ENCODE measurements at regions not wholly inside any gene's neighbourhood (a gene's known extent, or its start where the extent isn't known, plus 50 kb on each side); places are given as distances from the start of the nearest gene placed in this dataset.
"Not testable (repeated sequence)": the region's sequence is repeated elsewhere in the genome, so short reads cannot be mapped to it uniquely, and the experiment has no call there.

DNA sequence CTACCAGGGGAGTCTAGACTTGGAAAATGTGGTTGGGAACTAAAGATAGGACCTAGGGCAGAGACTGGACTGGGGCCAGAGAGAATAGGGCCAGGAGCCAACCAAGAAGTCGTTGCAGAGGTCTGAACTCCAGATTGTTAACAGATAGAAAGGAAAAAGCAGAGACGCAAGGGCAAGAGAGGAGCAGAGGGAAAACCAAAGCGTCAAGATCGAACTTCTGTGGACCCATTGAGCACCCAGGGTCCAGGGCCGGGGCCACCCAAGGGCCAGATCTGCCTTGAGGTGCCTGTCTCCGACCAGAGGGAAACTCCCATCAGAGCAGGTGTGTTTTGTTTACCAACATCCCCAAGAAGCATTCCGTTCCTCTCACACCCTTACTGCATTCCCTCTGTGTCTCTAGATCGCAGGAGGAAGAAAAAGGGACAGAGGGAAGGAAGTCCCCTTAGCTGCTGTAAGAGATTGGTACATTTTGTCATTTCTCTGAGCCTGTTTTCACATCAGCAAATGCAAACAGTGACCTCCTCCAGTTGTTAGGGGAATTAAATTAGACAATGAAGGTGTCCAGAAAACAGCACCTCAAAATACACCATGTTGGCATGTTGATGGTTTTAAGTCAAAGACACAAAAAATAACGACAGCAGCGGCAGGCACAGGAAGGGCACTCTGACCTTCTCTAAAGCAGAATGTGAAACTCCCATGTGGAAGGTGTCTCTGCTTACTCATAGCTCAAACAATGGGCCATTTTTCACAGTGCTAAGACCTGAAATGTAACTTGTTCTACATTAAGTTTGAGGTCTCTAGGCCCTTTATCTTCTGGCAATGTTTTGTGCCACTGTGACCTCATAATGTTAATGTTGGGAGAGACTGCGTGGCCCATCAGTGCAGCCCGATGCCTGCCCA is 105.8 kb upstream of the RAB4A start:
- no peak for DNase-seq

GRCh38 chr1:229167318-229167717 is 103.6 kb upstream of the RAB4A start:
- DNase-seq: no peak

- DNase-seq: no peak
Measured at GRCh38 chr1:229169399-229169798, 101.5 kb upstream of the RAB4A start.

DNA sequence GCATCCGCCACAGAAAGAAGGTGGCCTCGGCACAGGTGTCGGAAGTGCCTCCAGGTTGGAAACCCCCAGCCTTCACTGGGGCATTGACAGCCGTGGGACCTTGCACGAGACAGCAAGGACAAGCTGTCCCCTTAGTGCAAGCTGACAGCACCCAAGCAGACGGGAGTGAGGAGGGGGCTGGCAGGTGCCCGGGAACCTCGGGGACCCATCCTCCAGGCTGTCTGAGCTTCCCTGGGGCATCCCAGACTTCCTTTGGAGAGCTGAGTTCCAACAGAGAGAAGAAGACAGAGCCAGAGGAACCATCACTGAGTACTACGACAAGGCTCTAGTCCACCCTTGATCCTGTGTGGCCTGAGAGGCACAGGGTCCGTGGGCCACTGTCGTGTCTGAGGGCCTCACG is 100.6 kb upstream of the RAB4A start:
- DNase-seq: no peak

GRCh38 chr1:229170778-229171505 is 100.0 kb upstream of the RAB4A start:
- DNase-seq: no peak

GRCh38 chr1:229171934-229172333 is 99.0 kb upstream of the RAB4A start:
- no peak for DNase-seq

DNA sequence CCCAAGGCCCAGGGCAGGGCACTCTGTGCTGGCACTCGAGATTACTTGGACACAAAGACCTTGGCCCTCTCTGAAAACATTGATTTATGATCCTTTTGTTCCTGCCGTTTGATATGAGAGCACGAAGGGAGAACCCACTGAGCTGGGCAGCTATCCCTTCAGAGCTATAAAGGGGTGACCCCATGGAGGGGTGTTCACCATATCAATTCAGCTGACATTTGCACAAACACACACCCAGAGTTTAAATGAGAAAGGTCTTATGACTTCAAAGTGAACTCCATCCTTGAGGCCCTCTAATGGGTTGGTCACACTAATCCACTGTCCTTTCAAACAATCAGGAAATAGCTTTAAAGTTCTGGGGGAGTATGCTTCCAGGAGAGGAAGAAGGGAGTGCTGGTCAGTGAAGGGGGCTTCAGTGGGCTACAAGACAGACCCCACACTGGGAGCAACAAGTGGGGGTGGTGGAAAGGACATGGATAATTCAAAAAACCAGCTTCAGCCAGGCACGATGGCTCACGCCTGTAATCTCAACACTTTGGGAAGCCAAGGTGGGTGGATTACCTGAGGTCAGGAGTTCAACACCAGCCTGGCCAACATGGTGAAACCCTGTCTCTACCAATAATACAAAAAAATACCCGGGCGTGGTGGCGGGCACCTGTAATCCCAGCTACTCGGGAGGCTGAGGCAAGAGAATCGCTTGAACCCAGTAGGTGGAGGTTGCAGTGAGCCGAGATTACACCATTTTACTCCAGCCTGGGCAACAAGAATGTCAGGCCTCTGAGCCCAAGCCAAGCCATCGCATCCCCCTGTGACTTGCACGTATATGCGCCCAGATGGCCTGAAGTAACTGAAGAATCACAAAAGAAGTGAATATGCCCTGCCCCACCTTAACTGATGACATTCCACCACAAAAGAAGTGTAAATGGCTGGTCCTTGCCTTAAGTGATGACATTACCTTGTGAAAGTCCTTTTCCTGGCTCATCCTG is 97.1 kb upstream of the RAB4A start:
- not testable (repeated sequence) for DNase-seq

DNA sequence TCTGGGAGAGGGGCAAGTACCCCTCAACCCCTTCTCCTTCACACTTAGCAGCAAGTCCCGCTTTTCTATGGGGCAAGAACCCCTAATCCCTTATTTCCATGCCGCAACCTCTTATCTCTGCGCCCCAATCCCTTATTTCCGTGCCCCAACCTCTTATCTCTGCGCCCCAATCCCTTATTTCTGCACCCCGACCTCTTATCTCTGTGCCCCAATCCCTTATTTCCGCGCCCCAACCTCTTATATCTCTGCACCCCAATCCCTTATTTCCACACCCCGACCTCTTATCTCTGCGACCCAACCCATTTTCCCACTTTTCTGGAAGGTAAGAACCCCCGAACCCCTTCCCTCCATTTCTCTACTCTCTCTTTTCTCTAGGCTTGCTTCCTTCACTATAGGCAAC is 95.6 kb upstream of the RAB4A start:
- not testable (repeated sequence) for DNase-seq

- DNase-seq: not testable (repeated sequence)
Measured at GRCh38 chr1:229176457-229176856, 94.5 kb upstream of the RAB4A start.

DNA sequence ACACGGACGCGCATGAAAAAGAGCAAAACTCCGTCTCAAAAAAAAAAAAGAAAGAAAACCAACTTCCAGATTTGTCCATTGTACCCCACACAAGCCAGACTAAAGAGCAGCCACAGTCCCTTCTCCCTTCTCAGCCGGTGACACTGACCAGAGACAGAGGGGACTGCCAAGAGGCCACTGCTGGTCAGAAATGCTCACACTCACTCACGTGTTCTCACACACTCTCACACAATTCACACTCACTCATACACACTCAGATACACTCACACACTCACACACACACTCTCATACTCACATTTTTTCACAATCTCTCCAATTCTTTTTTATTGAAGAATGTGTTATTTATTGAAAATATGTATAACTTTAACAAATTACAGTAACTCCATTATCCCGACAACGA is 90.8 kb upstream of the RAB4A start:
- DNase-seq: no peak

DNA sequence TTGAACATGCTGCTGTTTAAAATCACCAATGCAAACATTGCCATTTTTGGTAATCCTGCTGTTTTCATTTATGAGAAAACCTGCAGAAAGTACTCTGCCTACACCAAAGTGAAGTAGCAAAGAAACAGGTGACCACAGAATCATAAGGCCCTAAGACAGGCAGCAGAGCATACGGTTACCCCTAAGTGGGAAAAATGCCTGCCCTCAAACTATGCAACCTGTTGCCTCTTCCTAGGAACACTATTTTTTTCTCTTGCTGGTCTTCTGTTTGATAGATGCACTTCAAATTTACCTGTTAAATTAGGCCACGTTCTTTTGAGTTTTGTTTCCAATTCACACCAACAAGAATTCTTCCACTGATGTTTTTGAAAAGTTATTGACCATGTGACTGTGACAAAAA is 89.5 kb upstream of the RAB4A start:
- no peak for DNase-seq

GRCh38 chr1:229183588-229183987 is 87.3 kb upstream of the RAB4A start:
- DNase-seq: no peak

GRCh38 chr1:229184066-229184465 is 86.8 kb upstream of the RAB4A start:
- no peak for DNase-seq

DNA sequence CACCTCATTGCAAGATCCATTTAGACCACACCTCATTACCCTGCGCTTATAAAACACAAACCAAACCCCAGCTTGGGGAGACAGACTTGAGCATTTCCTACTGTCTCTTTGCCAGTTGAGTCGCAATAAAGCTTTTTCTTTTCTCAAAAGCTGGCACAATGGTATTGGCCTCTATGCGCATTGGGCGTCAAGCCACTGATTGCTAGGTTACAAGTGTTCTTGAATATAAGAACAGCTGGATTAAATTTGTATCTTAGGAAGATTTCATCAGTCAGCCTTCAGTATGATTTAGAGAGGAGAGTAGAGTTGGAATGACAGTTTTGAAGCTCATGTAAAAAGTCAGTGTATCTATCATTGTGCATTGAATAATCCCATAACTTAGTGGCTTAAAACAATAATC is 84.9 kb upstream of the RAB4A start:
- no peak for DNase-seq

DNA sequence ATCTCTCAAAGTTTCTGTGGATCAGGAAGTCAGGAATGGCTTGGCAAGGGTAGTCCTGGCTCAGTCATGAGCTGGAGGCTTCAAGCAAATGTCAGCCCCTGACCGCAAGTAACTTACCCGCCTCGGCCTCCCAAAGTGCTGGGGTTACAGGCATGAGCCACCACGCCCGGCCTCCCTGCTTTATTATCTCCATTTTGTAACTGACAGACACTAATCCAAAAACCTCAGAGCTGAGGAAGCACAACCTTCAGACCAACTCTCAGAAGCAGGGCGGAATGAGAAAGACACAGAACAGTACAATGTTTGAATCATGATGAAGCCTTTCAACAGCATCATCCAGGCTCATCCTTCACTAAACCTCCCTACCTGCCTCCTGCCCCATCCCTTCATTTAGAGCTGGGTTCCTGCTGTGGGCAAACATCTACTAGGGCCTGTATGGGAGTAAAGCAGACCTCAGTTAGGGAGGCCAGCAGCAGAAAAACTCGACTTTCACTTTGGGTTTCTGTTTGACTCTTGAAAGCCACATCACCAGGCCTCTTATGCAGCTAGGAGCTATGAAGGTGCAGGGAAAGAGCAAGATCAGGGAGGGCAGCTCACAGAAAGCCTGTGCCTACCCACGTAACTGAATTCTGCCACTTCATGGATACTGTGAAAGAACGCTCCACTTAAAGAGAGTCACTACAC is 84.4 kb upstream of the RAB4A start:
- no peak for DNase-seq

- DNase-seq: no peak
Measured at GRCh38 chr1:229190057-229190575, 80.8 kb upstream of the RAB4A start.

- DNase-seq: no peak
Measured at GRCh38 chr1:229191066-229191674, 79.7 kb upstream of the RAB4A start.

- DNase-seq: peak; percentile 45
Measured at GRCh38 chr1:229192031-229192430, 78.9 kb upstream of the RAB4A start.

DNA sequence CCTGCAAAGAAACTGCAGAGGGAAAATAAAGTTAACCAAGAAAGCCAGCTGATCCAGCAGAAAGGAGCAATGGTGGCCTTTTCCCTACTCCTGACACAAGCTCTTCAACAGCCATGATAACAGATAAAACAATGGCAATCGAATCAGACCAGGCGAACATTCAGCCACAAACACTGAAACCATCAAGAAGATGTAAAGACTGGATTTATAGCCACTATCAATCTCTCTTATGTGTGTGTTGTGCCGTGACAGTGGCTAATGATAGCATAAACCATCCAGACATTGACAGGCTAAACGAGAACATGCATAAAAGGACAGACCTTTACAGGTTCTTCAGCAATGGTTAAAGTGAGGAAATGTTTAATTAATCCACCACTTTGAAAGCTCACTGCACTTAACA is 78.1 kb upstream of the RAB4A start:
- DNase-seq: no peak

- DNase-seq: no peak
Measured at GRCh38 chr1:229194096-229194495, 76.8 kb upstream of the RAB4A start.

- DNase-seq: no peak
Measured at GRCh38 chr1:229195246-229195645, 75.7 kb upstream of the RAB4A start.

Measured in kidney glomerular epithelial cell (primary cell).